ENCODE measurements at regions not wholly inside any gene's neighbourhood (a gene's known extent, or its start where the extent isn't known, plus 50 kb on each side); places are given as distances from the start of the nearest gene placed in this dataset.

DNA sequence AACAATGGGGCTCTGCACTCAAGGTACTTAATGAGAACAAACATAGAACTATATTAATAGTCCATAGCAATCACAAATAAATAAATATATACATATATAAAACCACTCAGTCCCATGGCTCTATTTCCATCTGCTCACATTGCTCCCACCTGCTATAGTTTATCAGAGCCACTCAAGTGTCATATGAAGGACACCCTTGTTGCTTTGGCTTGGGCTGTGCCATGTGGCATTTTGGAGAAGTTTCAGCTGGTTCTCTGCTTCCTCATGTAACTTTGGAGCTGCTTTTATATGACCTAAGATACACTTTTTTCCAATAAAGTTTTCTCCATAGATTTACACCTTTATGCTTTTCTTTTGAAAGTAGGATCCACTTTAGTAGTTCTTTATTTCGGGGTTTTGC lies 126.4 kb downstream of the KCNJ2 start:
- intact Hi-C loops (cut with DNase I), result no loop called here

GRCh38 chr17:70296456-70296855 lies 127.1 kb downstream of the KCNJ2 start:
- no peaks in the 10 kb centered on the region for H3K27me3 ChIP-seq
- WGBS, 3 donors, result 88 to 93% (median 90%) methylated on average over 2 of the region's 2 CpGs

More for the DNA sequence above, 126.4 kb downstream of the KCNJ2 start:
- no peak for DNase-seq
- H3K4me3 ChIP-seq, result no peak overlapping the region
- no peaks in the 10 kb centered on the region for H3K4me1 ChIP-seq (ENCODE audit: insufficient read depth)
- no peak for TF ChIP-seq CTCF (IDR thresholded peaks at IDR 0.05)
- no peak for TF ChIP-seq POLR2A (IDR thresholded peaks at IDR 0.05)
- no peak for TF ChIP-seq EP300 (IDR thresholded peaks at IDR 0.05)
- H3K36me3 ChIP-seq, result no peaks in the 10 kb centered on the region
- 90 to 97% (median 91%) methylated on average over 1 of the region's 1 CpG for WGBS, 3 donors
- no peaks in the 10 kb centered on the region for H3K27me3 ChIP-seq
- H3K27ac ChIP-seq, result no peak overlapping the region
- H3K9me3 ChIP-seq, result no peaks in the 10 kb centered on the region

GRCh38 chr17:70297397-70297796 lies 128.1 kb downstream of the KCNJ2 start:
- H3K4me1 ChIP-seq (ENCODE audit: insufficient read depth), result no peaks in the 10 kb centered on the region
- WGBS, 3 donors, result 48 to 63% (median 52%) methylated on average over 2 of the region's 2 CpGs
- H3K4me3 ChIP-seq, result no peak overlapping the region
- intact Hi-C loops (cut with DNase I), result no loop called here
- H3K27me3 ChIP-seq, result no peaks in the 10 kb centered on the region
- no peak for DNase-seq
- TF ChIP-seq POLR2A (IDR thresholded peaks at IDR 0.05) (no peak), CTCF (IDR thresholded peaks at IDR 0.05) (no peak), EP300 (IDR thresholded peaks at IDR 0.05) (no peak)
- no peaks in the 10 kb centered on the region for H3K36me3 ChIP-seq
- no peak overlapping the region for H3K27ac ChIP-seq
- no peaks in the 10 kb centered on the region for H3K9me3 ChIP-seq

More at GRCh38 chr17:70296456-70296855, 127.1 kb downstream of the KCNJ2 start:
- no peak for TF ChIP-seq EP300 (IDR thresholded peaks at IDR 0.05)
- no peak for TF ChIP-seq CTCF (IDR thresholded peaks at IDR 0.05)
- TF ChIP-seq POLR2A (IDR thresholded peaks at IDR 0.05), result no peak
- no peaks in the 10 kb centered on the region for H3K9me3 ChIP-seq
- no peak overlapping the region for H3K4me3 ChIP-seq
- no peaks in the 10 kb centered on the region for H3K4me1 ChIP-seq (ENCODE audit: insufficient read depth)
- H3K36me3 ChIP-seq, result no peaks in the 10 kb centered on the region
- intact Hi-C loops (cut with DNase I), result no loop called here
- DNase-seq, result no peak
- no peak overlapping the region for H3K27ac ChIP-seq

GRCh38 chr17:70298929-70299531 lies 129.7 kb downstream of the KCNJ2 start:
- DNase-seq, result no peak
- 64 to 76% (median 68%) methylated on average over 8 of the region's 8 CpGs for WGBS, 3 donors
- H3K9me3 ChIP-seq, result no peaks in the 10 kb centered on the region
- no peak overlapping the region for H3K4me3 ChIP-seq
- no peaks in the 10 kb centered on the region for H3K36me3 ChIP-seq
- TF ChIP-seq EP300 (IDR thresholded peaks at IDR 0.05), result no peak
- H3K4me1 ChIP-seq (ENCODE audit: insufficient read depth), result no peaks in the 10 kb centered on the region
- no peaks in the 10 kb centered on the region for H3K27me3 ChIP-seq
- no peak overlapping the region for H3K27ac ChIP-seq
- intact Hi-C loops (cut with DNase I), result no loop called here

DNA sequence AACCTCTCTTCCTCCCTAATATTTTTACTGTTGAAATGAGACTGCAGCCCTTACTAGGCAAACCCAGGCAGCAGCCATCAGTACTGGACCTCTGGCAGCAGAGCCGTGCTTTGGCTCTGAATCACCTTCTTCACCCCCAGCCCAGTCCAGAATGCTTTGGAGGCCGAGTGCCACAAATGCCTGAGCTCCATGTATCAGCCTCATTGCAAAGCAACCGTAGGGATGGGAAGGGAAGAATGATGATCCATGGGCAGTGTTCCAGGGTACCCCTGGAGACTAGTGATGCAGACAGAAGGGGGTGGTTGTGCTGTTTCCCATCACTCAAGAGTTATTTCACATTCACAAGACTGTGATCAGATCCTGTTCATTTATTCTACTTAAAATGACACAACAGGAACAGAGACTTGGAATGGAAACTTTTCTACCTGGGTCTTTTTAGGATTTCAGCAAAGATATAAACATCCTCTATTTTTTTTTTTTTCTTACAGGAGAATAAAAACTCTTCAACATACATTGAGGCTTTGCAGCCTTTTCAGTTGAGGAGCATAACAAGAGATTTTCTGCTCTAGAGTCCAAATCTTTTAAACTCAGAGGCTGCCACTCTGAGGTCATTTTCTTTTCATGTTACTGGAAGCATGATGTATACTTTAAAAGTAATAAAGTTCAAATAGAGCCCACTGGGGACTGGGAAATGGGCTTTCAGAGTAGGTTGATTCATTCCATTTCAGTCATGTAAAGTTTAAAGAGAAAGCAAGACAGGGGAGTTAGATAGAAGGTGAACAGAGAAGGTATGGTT lies 138.3 kb downstream of the KCNJ2 start:
- TF ChIP-seq CTCF (IDR thresholded peaks at IDR 0.05) (no peak), EP300 (IDR thresholded peaks at IDR 0.05) (no peak), POLR2A (IDR thresholded peaks at IDR 0.05) (no peak)

More for the DNA sequence above, 138.3 kb downstream of the KCNJ2 start:
- Histone ChIP-seq H3K27me3 (no peaks in the 10 kb centered on the region), H3K36me3 (no peaks in the 10 kb centered on the region), H3K4me1 (ENCODE audit: insufficient read depth) (no peaks in the 10 kb centered on the region), H3K4me3 (no peak overlapping the region), H3K9me3 (no peaks in the 10 kb centered on the region), H3K27ac (no peak overlapping the region)
- 53 to 59% (median 58%) methylated on average over 3 of the region's 3 CpGs for WGBS, 3 donors
- intact Hi-C loops (cut with DNase I), result no loop called here
- no peak for DNase-seq

All from ovary (tissue), 7 donors.